SHP77 treated with DMSO at 0.1 percent for 48 hours (cell line): ENCODE measurements at regions not wholly inside any gene's neighbourhood (a gene's known extent, or its start where the extent isn't known, plus 50 kb on each side); places are given as distances from the start of the nearest gene placed in this dataset.

Source experiments
- DNase-seq: peaks from one replicate; lab custom pipeline; 2025; lab: John Stamatoyannopoulos, UW

DNA sequence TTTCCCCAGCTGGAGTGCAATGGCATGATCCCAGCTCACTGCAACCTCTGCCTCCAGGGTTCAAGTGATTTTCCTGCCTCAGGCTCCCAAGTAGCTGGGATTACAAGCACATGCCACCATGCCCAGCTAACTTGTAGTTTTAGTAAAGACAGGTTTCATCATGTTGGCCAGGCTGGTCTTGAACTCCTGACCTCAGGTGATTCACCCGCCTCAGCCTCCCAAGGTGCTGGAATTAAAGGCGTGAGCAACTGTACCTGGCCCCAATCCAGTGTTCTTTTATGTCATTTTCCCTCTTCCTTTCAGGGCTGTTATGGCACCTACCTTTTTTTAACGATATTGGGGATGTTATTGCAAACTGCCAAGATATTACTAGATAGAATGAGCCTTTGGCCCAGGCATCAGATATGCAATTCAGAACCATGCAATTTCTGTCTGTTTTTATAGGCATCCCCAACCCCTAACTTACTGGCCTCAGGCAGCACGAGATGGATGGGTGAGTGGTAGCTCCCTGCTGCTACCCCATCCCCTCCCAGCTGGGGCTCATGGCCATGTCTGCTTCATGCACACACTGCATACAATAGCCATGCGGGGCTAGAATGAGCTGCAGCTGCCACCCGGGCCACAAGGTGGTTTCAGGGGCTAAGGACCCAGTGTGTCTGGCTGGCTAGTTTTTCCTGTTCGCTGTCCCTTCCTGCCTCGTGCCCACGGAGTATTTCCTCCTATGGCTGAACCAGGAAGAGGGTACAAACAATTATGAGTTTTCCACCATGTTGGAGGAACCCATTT lies 1080.1 kb upstream of the SORCS1 start:
- no peak for DNase-seq

GRCh38 chr10:108241166-108241565 lies 1076.7 kb upstream of the SORCS1 start:
- no peak for DNase-seq

DNA sequence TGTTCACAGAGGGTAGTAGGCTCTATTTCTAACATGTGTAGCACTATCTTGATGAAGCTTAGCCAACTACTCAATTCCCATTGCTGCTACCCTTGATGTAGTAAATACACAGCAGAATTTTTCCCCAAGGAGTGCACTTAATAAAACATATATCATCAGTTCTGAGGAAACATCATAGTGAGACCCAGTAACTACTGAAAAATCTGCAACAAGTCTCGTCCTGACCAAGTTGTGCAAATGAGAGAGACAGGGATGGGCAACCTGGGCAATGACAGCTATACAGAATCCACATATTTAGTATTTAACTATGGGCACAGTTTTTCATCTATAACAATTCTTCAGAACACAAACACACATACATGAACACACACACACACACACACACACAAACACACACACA lies 1073.8 kb upstream of the SORCS1 start:
- no peak for DNase-seq

DNA sequence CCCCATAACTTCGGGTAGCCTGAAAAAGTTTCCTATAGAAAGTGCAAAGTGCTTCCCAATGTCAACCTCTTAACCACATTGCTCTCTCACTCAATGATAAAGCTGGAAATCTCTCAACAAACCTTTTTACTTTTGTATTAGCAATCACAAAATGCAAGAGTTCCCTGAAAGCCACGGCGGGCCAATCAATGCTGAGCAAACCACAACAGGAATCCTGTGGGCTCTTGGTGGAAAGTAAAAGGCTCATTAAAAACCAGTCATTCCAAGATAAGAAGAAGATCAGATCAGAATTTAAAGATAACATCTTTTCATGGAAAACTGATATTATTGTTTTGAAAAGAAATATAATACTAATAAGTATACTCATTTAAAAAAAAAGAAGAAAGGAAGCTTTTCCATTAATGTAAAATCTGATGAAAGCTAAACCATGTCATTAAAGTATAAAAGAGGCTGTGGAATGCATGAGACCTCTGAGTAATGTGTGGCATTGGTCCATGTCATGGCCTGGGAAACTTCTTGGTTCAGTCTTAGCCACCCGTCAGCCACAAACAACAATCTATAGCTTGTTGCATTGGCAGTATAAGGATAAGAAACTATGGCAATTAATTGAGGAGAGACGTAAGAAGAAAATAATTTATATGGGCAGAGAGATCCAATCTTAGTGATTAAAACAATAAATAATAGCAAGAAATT lies 1066.1 kb upstream of the SORCS1 start:
- DNase-seq = no peak

DNA sequence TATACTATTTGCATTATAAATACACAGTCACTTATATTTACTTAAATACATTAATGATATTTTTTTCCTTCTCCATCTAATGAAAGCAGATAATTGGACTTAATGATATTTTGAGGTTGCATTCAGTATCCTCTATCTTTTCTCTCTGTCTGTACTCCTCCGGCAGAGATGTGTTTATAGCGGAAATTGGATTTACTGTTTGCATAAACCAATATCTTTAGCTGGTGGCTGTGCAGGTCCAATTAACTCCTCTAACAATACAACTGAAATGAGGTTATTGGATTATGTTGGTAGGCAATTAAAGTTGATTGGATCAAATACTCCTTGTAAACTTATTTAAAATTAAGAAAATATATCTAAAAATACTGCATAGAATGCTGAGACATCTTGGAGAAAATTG lies 1044.2 kb upstream of the SORCS1 start:
- no peak for DNase-seq

DNA sequence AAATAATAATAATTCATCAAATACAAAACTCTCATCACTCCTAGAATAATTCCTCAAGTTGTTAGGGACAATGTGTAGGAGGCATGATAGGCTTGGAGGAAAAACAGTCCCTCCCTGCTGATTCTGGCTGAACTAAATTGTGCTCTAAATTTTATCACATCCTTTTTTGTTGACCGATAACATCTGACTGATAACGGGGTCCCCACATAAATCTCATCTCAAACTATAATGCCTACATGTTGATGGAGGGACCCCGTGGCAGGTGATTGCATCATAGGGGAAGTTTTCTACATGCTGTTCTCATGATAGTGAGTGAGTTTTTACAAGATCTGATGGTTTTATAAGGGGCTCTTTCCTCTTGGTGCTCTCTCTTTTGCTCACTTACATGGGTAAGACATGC lies 1043.5 kb upstream of the SORCS1 start:
- no peak for DNase-seq

- DNase-seq = no peak
Observed at GRCh38 chr10:108204528-108205305, 1040.2 kb upstream of the SORCS1 start.

- no peak for DNase-seq
Observed at GRCh38 chr10:108203905-108204527, 1039.5 kb upstream of the SORCS1 start.

- DNase-seq = no peak
Observed at GRCh38 chr10:108187408-108188012, 1023.0 kb upstream of the SORCS1 start.

- DNase-seq = no peak
Observed at GRCh38 chr10:108184114-108184513, 1019.6 kb upstream of the SORCS1 start.

DNA sequence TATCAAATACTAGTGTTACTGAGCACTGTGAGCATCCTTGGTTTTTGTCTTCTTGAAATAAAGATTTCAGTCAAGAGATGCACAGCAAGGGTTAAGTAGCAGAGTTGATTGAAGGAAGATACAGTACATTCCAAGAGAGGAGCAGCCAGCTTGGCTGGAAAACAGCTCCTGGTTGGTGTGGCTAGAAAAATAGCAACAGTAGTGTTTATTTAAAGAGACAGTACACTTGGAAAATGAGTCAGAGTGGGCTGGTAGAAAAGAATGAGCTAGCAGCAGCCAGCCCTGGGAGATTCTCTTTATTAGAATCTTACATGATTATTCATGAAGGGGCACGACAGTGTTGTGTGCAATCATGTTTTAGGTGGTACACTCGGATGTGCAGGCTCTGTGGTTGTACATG lies 1016.4 kb upstream of the SORCS1 start:
- no peak for DNase-seq

- no peak for DNase-seq
Observed at GRCh38 chr10:108169846-108170245, 1005.3 kb upstream of the SORCS1 start.

DNA sequence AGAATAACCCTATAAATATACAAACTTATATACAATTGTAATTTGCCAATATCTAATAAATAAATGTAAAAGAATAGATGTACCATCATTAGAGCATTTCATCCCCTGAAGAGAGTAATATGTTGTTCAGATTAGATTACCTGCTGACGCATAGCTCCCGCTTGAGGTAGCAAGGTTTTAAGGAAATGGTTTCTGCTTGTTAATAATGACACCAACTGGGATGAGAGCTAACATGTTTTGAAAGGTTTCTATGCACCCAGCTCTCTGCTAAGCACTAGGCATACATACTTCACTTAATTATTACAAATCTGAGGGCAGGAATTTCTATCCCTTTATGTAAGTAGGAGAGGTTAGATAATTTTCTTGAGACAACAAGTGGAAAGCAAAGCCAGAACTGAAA lies 1003.3 kb upstream of the SORCS1 start:
- DNase-seq = no peak

- no peak for DNase-seq
Observed at GRCh38 chr10:108166401-108166800, 1001.9 kb upstream of the SORCS1 start.

- no peak for DNase-seq
Observed at GRCh38 chr10:108147346-108147745, 982.8 kb upstream of the SORCS1 start.

- DNase-seq = no peak
Observed at GRCh38 chr10:108141064-108141463, 976.6 kb upstream of the SORCS1 start.

GRCh38 chr10:108132303-108132702 lies 967.8 kb upstream of the SORCS1 start:
- no peak for DNase-seq

DNA sequence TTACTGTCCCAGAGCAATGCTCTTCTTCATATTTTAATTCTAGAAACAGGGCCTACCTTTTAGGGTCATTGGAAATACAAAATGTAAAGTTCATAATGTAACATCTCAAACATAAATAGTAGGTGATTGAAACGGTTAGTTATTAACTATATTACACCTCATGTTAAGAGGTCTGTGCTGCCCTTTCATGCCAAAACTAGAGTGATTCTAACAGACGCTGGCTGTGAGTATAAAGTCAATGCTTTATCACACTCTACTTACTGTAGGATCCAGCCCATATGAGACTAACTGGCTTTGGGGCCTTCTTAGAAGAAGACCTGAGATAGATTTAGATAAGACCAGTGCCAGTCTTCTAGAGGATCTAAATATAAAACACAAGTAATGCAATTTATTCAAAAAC lies 966.1 kb upstream of the SORCS1 start:
- DNase-seq = no peak

GRCh38 chr10:108112218-108112617 lies 947.7 kb upstream of the SORCS1 start:
- DNase-seq = no peak

DNA sequence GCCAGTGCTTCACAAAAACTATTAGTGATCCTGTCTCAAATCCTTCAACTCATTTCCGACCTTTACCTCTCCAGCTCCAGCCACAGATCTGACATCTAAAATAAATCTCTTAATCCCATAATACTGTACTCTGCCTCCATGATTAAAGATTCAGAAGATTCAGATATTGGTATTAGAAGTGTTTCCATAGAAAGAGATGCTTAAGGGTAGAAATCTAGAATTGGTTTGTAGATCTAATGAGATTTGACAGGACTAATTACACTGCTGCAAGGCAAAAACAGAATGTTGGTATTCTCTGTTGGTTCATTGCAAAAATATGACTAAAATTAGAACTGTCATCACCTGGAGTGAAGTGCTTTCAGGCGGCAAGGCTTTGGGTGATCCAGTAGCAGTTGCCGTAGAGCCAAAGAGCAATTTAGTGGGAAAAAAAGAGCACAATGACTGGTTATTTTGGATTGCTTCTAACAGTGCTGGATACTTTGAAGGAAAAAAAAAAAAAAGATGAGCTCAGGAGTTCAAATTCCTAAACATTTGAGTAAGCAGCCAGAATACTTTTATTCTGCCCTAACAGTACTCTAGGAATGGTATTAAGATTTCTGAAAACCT lies 940.1 kb upstream of the SORCS1 start:
- DNase-seq = no peak

DNA sequence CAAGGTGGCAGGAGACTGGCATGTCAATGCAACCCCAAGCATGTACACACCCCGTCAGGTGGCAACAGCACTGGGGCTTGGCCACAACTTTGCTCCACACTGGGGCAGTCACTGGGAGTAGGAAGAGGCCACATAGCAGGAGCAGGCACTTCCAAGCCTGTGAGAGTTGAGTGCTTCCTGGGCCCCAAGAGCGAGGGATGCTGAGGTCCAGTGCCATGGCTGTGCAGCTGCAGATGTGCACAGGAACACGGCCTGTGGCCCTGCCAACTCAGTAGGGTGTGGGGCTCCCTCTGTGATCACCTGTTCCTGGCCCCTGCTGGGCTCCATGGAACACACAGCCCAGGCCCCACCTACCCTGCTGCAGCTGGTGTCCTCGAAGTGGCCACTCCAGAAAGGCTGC lies 932.8 kb upstream of the SORCS1 start:
- no peak for DNase-seq
